GM18502 (cell line): ENCODE measurements at regions not wholly inside any gene's neighbourhood (a gene's known extent, or its start where the extent isn't known, plus 50 kb on each side); places are given as distances from the start of the nearest gene placed in this dataset.
"Not testable (repeated sequence)": the region's sequence is repeated elsewhere in the genome, so short reads cannot be mapped to it uniquely, and the experiment has no call there.

Source experiments
- ATAC-seq: cut with Tn5 transposase; IDR thresholded peaks from one replicate; pipeline ENCODE4 v1.9.1; 2021; ENCODE audit warnings: mild to moderate bottlenecking; ENCODE audit not compliant: unreplicated experiment, poor library complexity

DNA sequence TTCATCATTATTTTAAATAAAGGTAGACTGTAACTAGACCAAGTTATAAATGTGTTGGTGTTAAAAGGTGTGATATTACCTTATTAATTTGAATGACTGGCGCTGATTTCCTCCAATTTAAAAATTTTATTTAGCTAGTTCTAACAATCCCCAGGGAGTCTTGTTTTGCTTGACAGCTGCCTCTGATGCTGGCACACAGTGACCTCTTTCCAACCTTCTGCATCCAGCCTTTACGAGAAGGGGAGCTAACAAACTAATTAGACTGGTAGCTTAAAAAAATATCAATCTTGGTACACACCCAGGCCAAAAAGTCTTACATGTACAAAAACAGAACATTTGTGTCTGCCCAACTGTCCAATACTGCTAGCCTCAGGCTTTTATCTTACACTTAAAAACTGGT is 51.8 kb upstream of the ENPEP start:
- no peak for ATAC-seq

- no peak for ATAC-seq
Measured at GRCh38 chr4:110418641-110419040, 57.3 kb upstream of the ENPEP start.

DNA sequence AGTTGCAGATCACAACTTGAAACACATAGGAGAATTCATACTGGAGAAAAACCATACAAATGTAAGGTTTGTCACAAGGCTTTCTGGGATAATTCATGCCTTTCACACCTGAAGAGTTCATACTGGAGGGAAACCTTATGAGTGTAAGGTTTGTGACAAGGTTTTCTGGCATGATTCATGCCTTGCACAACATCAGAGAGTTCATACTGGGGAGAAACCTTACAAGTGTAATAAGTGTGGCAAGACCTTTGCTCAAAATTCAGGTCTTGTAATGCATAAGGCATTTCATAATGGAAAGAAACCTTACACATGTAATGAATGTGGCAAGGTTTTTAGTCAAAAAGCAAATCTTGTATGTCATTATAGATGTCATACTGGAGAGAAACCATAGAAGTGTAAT is 58.8 kb upstream of the ENPEP start:
- ATAC-seq, result no peak

DNA sequence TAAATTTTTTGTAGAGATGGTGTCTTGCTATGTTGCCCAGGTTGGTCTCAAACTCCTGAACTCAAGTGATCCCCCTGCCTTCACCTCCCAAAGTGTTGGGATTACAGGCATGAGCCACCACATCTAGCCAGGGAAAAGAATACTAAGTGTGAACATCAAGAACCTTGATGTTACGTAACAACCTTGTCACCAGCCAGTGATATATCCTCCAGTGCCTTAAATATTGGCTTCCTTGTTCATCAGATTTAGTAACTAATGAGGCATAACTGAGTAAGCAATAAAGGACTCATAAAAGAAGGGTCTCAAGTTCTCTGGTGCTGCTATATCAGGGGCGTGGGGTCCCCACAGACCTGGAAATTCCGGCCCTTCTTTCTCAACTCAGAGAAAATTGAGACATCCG is 60.5 kb upstream of the ENPEP start:
- ATAC-seq, result no peak

- ATAC-seq, result no peak
Measured at GRCh38 chr4:110415041-110415440, 60.9 kb upstream of the ENPEP start.

DNA sequence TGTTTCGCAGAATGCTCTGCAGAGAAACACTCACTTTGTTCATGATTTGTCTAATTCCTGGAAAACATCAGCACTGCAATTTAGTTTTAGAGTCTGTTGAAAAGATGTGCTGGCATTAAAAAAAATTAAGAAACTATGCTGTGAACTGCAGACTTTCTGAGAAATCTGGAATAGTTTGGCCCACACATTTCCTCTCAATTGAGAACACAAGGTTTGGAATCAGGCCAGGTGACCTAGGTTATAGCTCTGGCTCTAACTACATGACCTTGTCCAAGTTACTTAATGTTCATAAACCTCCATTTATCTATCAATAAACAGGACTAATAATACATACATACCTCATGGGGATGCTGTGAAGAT is 61.4 kb upstream of the ENPEP start:
- ATAC-seq, result no peak

- ATAC-seq, result not testable (repeated sequence)
Measured at GRCh38 chr4:110413807-110414560, 62.0 kb upstream of the ENPEP start.

DNA sequence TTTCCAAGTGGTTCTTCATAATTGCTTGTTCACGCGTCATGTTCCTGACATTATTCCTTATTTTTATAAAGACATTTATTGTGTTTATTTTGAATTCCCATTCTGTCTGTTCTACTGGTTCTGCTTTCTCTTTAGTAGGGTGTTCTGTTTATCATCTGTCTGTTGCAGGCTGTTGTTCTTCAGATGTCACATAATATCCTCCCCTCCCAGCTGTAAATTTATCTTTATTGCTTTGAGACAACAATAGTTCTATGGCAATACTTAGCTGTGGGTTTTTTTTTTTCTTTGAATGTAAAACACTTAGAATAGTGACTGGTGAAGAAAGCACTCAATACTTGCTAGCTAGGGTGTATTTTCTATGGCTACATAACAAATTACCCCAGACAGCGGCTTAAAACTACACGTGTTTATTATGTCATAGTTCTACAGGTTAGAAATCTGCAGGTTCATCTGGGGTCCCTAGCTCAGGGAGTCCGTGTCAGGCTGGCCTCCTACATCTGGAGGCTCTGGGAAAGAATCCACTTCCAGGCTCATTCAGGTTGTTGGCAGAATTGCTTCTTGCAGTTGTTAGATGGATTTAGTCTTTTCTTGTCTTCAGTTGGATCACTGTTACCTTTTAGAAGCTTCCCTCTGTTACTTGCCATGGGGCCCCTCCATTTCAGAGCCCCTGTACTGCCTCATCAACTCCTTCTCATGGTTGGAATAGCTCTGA is 63.4 kb upstream of the ENPEP start:
- ATAC-seq, result no peak

DNA sequence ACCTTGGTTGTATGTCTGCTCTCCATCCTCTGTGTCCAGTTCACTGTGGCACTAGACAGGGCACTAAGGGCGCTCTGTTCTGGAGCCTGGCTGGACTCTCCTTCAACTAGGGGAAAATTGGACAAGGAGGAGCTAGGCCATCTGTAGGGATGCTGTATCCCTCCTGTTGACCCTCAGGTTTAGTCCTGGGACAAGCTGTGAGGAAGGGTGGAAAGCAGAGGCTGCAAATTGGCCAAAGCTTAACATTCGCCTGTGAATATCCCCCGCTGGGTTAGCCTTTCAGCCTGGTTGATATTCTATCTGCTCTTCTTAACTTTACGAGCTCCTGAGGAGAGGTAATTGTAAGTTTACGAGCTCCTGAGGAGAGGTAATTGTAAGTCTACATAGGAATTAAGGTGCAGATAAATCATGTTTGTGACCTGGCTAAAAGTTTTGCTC is 64.4 kb upstream of the ENPEP start:
- ATAC-seq, result no peak

GRCh38 chr4:110410853-110411573 is 64.9 kb upstream of the ENPEP start:
- not testable (repeated sequence) for ATAC-seq

GRCh38 chr4:110400086-110400485 is 75.9 kb upstream of the ENPEP start:
- no peak for ATAC-seq

- ATAC-seq, result not testable (repeated sequence)
Measured at GRCh38 chr4:110399046-110399445, 76.9 kb upstream of the ENPEP start.

- no peak for ATAC-seq
Measured at GRCh38 chr4:110396963-110397362, 79.0 kb upstream of the ENPEP start.

DNA sequence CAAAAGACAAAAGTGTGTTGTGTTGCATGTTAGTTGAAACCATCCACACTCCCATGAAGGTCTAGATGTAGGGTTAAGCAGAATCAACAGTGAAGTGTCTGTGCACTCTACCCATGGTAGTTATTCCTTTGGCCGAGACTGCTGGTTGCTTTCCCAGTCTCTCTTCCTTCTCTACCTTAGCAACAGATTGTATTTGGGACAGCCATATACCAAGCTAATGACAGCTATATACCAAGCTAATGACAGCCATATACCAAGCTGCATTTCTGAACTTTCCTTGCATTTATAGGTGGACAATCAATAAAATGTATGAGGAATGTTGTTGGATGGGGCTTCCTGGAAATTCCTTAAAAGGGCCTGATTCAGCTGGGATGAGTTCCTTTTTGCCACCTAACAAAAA is 80.5 kb upstream of the ENPEP start:
- ATAC-seq, result no peak

- no peak for ATAC-seq
Measured at GRCh38 chr4:110394871-110395270, 81.1 kb upstream of the ENPEP start.

- no peak for ATAC-seq
Measured at GRCh38 chr4:110381784-110382183, 94.2 kb upstream of the ENPEP start.

GRCh38 chr4:110372485-110372884 is 103.5 kb upstream of the ENPEP start:
- ATAC-seq, result no peak

GRCh38 chr4:110371016-110371770 is 104.8 kb upstream of the ENPEP start:
- no peak for ATAC-seq

GRCh38 chr4:110368409-110368808 is 107.5 kb upstream of the ENPEP start:
- ATAC-seq, result no peak

GRCh38 chr4:110367156-110367555 is 108.8 kb upstream of the ENPEP start:
- ATAC-seq, result no peak

GRCh38 chr4:110365761-110366160 is 110.2 kb upstream of the ENPEP start:
- ATAC-seq, result no peak
